H1 (cell line): ENCODE measurements at regions not wholly inside any gene's neighbourhood (a gene's known extent, or its start where the extent isn't known, plus 50 kb on each side); places are given as distances from the start of the nearest gene placed in this dataset.

Experiments used
- CTCF ChIA-PET: fragments of 300-600 bp; sonication (Branson Sonifier 250); formaldehyde crosslinking; loops from one replicate; lab custom pipeline; 2021; ENCODE audit not compliant: partially characterized antibody; lab: Charles Lee
- POLR2A ChIA-PET: fragments of 300-600 bp; sonication (Branson Sonifier 250); formaldehyde crosslinking; loops from one replicate; lab custom pipeline; 2021; ENCODE audit warnings: inconsistent platforms; ENCODE audit not compliant: partially characterized antibody; lab: Charles Lee
- DNase-seq, 2 experiments: peaks; one replicate each; pipeline versions ENCODE4 v3.0.0 to v3.0.0-alpha.2; 2010 to 2022; ENCODE audit warnings: low spot score in 2 of 2, low read depth in 1 of 2, mixed read lengths in 1 of 2
- FAIRE-seq: peaks from 2 replicates; lab custom pipeline; 2011; peaks lifted over from hg19 to GRCh38; lab: Jason Lieb, UNC
- H2AFZ ChIP-seq: 2 replicates; pipeline ENCODE4 v1.8.1; 2012; ENCODE audit warnings: low read length, inconsistent platforms
- H2AK5ac ChIP-seq: 2 replicates; pipeline ENCODE4 v1.6.1; 2013; ENCODE audit warnings: low read depth, low read length
- H2BK120ac ChIP-seq: replicated peaks from 2 replicates; pipeline ENCODE3; 2013; ENCODE audit warnings: low read depth, low read length, inconsistent platforms
- H2BK12ac ChIP-seq: 2 replicates; pipeline ENCODE4 v1.6.1; 2013; ENCODE audit warnings: low read depth, low read length
- H2BK15ac ChIP-seq: 2 replicates; pipeline ENCODE4 v1.6.1; 2013; ENCODE audit warnings: low read length
- H2BK20ac ChIP-seq: 2 replicates; pipeline ENCODE4 v1.6.1; 2013; ENCODE audit warnings: low read length
- H2BK5ac ChIP-seq: 2 replicates; pipeline ENCODE4 v1.6.1; 2013; ENCODE audit warnings: low read depth, low read length
- H3K14ac ChIP-seq: 2 replicates; pipeline ENCODE4 v1.6.1; 2013; ENCODE audit warnings: inconsistent platforms; ENCODE audit not compliant: insufficient read length
- H3K18ac ChIP-seq: 2 replicates; pipeline ENCODE4 v1.6.1; 2013; ENCODE audit warnings: low read length; ENCODE audit errors: extremely low read depth
- H3K23ac ChIP-seq: 2 replicates; pipeline ENCODE4 v1.6.1; 2013; ENCODE audit warnings: inconsistent platforms; ENCODE audit not compliant: insufficient read length
- H3K23me2 ChIP-seq: 2 replicates; pipeline ENCODE4 v1.6.1; 2013; ENCODE audit warnings: low read depth, low read length
- H3K27ac ChIP-seq: 2 replicates; pipeline ENCODE4 v1.6.1; 2011; ENCODE audit warnings: low read depth, low read length, inconsistent platforms
- H3K27me3 ChIP-seq, 4 experiments: replicated peaks in 1 of 4; 1 replicate in 1 of 4; 2 replicates in 3 of 4; pipeline versions ENCODE4 v1.6.1 to v1.8.1; 2011 to 2013; ENCODE audit warnings: low read length in 3 of 4, mild to moderate bottlenecking in 3 of 4, inconsistent platforms in 2 of 4, mixed read lengths in 2 of 4, moderate library complexity in 1 of 4; ENCODE audit not compliant: control insufficient read depth in 3 of 4, insufficient read depth in 3 of 4; ENCODE audit errors: extremely low read depth in 1 of 4
- H3K36me3 ChIP-seq, 4 experiments: 2 replicates each; pipeline versions ENCODE4 v1.6.1 to v1.8.1; 2011 to 2013; ENCODE audit warnings: mild to moderate bottlenecking in 4 of 4, low read length in 3 of 4, moderate library complexity in 2 of 4, control low read depth in 1 of 4, inconsistent platforms in 1 of 4; ENCODE audit not compliant: insufficient read depth in 4 of 4, control insufficient read depth in 2 of 4
- H3K4ac ChIP-seq: replicated peaks from 2 replicates; pipeline ENCODE3; 2013; ENCODE audit warnings: low read length, low read depth, mixed read lengths, inconsistent platforms; ENCODE audit not compliant: insufficient read length
- H3K4me1 ChIP-seq, 4 experiments: replicated peaks in 1 of 4; 1 replicate in 1 of 4; 2 replicates in 3 of 4; pipeline versions ENCODE4 v1.6.1 to v1.8.1; 2011 to 2013; ENCODE audit warnings: low read length in 3 of 4, inconsistent platforms in 2 of 4, mixed read lengths in 1 of 4; ENCODE audit not compliant: insufficient read depth in 4 of 4, control insufficient read depth in 3 of 4
- H3K4me2 ChIP-seq, 2 experiments: 2 replicates each; pipeline versions ENCODE4 v1.6.1 to v1.8.1; 2011 to 2013; ENCODE audit warnings: low read depth in 2 of 2, low read length in 2 of 2, control low read depth in 1 of 2, inconsistent platforms in 1 of 2, mild to moderate bottlenecking in 1 of 2; ENCODE audit not compliant: insufficient read depth in 1 of 2
- H3K4me3 ChIP-seq, 4 experiments: fragments of 200-600, 300-600 bp in 1 of 4; sonication (generic), shearing (Covaris generic), sonication (Bioruptor Twin) in 1 of 4; 2 replicates each; pipeline versions ENCODE4 v1.5.1 to v1.8.1; 2011 to 2016; ENCODE audit warnings: low read length in 4 of 4, low read depth in 3 of 4, control low read depth in 2 of 4, inconsistent platforms in 2 of 4, mild to moderate bottlenecking in 2 of 4, mixed read lengths in 1 of 4, moderate library complexity in 1 of 4; ENCODE audit not compliant: insufficient read depth in 2 of 4; ENCODE audit errors: extremely low read depth in 1 of 4
- H3K56ac ChIP-seq: replicated peaks from 2 replicates; pipeline ENCODE3; 2013; ENCODE audit warnings: low read depth, mild to moderate bottlenecking, mixed read lengths, low read length, inconsistent platforms; ENCODE audit not compliant: insufficient read length
- H3K79me1 ChIP-seq: 2 replicates; pipeline ENCODE4 v1.6.1; 2013; ENCODE audit warnings: low read depth, low read length, control low read depth
- H3K79me2 ChIP-seq, 2 experiments: 2 replicates each; pipeline versions ENCODE4 v1.6.1 to v1.8.1; 2012 to 2013; ENCODE audit warnings: low read length in 2 of 2, mild to moderate bottlenecking in 2 of 2, inconsistent platforms in 1 of 2; ENCODE audit not compliant: insufficient read depth in 2 of 2, control insufficient read depth in 1 of 2
- H3K9ac ChIP-seq, 4 experiments: replicated peaks in 1 of 4; 1 replicate in 1 of 4; 2 replicates in 3 of 4; pipeline versions ENCODE4 v1.6.1 to v1.8.1; 2011 to 2013; ENCODE audit warnings: low read depth in 3 of 4, low read length in 3 of 4, control low read depth in 2 of 4, mild to moderate bottlenecking in 2 of 4, moderate library complexity in 2 of 4, inconsistent platforms in 1 of 4; ENCODE audit errors: extremely low read depth in 1 of 4
- H3K9me3 ChIP-seq, 2 experiments: 2 replicates each; pipeline versions ENCODE4 v1.6.1 to v1.8.1; 2012 to 2013; ENCODE audit warnings: mild to moderate bottlenecking in 2 of 2, moderate library complexity in 2 of 2, control low read depth in 1 of 2, inconsistent platforms in 1 of 2, low read depth in 1 of 2, low read length in 1 of 2, mixed read lengths in 1 of 2; ENCODE audit not compliant: insufficient read depth in 2 of 2
- H4K20me1 ChIP-seq, 2 experiments: replicated peaks in 1 of 2; 2 replicates each; pipeline versions ENCODE3 to v1.8.1; 2011 to 2013; ENCODE audit warnings: inconsistent platforms in 2 of 2, low read length in 2 of 2, mild to moderate bottlenecking in 1 of 2; ENCODE audit not compliant: insufficient read depth in 2 of 2, control insufficient read depth in 1 of 2
- H4K5ac ChIP-seq: 2 replicates; pipeline ENCODE4 v1.6.1; 2013; ENCODE audit warnings: low read length, low read depth, mixed read lengths, inconsistent platforms; ENCODE audit not compliant: insufficient read length
- H4K8ac ChIP-seq: 2 replicates; pipeline ENCODE4 v1.8.0; 2013; ENCODE audit warnings: mild to moderate bottlenecking, moderate library complexity, low read length, inconsistent platforms; ENCODE audit not compliant: insufficient read depth; ENCODE audit errors: extremely low read depth
- H4K91ac ChIP-seq: replicated peaks from 2 replicates; pipeline ENCODE3; 2013; ENCODE audit warnings: low read length, mixed read lengths, inconsistent platforms; ENCODE audit not compliant: insufficient read length
- ATF3 ChIP-seq: IDR thresholded peaks from 2 replicates; pipeline ENCODE4 v1.6.1; 2011; ENCODE audit warnings: low read depth, mild to moderate bottlenecking, low read length; ENCODE audit not compliant: insufficient read depth
- BCL11A ChIP-seq, 2 experiments: IDR thresholded peaks; one replicate each; pipeline ENCODE4 v1.6.1; 2011; ENCODE audit warnings: low read depth in 2 of 2, low read length in 2 of 2, mild to moderate bottlenecking in 2 of 2
- CEBPB ChIP-seq: IDR thresholded peaks from 2 replicates; pipeline ENCODE4 v1.6.1; 2012; ENCODE audit warnings: low read depth, low read length
- FOSL1 ChIP-seq: IDR thresholded peaks from 2 replicates; pipeline ENCODE4 v1.6.1; 2011; ENCODE audit warnings: mild to moderate bottlenecking, low read depth, low read length, moderate library complexity; ENCODE audit not compliant: insufficient read depth
- GTF2F1 ChIP-seq: IDR thresholded peaks from 2 replicates; pipeline ENCODE4 v1.6.1; 2012; ENCODE audit warnings: low read depth, low read length, improper control_type of control experiment, borderline replicate concordance
- HDAC6 ChIP-seq: IDR thresholded peaks from one replicate; pipeline ENCODE4 v1.7.1; 2012; ENCODE audit warnings: low read depth, mild to moderate bottlenecking, inconsistent platforms, low read length, moderate library complexity
- KDM4A ChIP-seq: IDR thresholded peaks from one replicate; pipeline ENCODE4 v1.7.1; 2012; ENCODE audit warnings: low read depth, mild to moderate bottlenecking, moderate library complexity, low read length, inconsistent platforms; ENCODE audit not compliant: severe bottlenecking
- NANOG ChIP-seq: IDR thresholded peaks from 2 replicates; pipeline ENCODE4 v1.6.1; 2011; ENCODE audit warnings: low read length, low read depth, mild to moderate bottlenecking, inconsistent platforms; ENCODE audit not compliant: insufficient read depth, poor library complexity, severe bottlenecking
- POU5F1 ChIP-seq: IDR thresholded peaks from 2 replicates; pipeline ENCODE4 v1.6.1; 2011; ENCODE audit warnings: low read depth, mild to moderate bottlenecking, low read length, moderate library complexity
- RBBP5 ChIP-seq: IDR thresholded peaks from 2 replicates; pipeline ENCODE4 v1.7.1; 2012; ENCODE audit warnings: low read depth, mild to moderate bottlenecking, inconsistent platforms, low read length, moderate library complexity, borderline replicate concordance
- SUZ12 ChIP-seq: fragments of 200-600 bp; sonication (generic); IDR thresholded peaks from 2 replicates; pipeline ENCODE4 v1.6.1; 2012; ENCODE audit warnings: mild to moderate bottlenecking, inconsistent platforms, low read length, moderate library complexity, mixed read lengths
- TAF1 ChIP-seq: IDR thresholded peaks from 2 replicates; pipeline ENCODE4 v1.6.1; 2011; ENCODE audit warnings: mild to moderate bottlenecking, low read depth, low read length
- TCF12 ChIP-seq: IDR thresholded peaks from 2 replicates; pipeline ENCODE4 v1.6.1; 2011; ENCODE audit warnings: low read depth, mild to moderate bottlenecking, low read length
- WGBS, 2 experiments: shearing (Covaris generic) in 1 of 2; methylation state at CpG; one replicate each; pipeline versions ENCODE4 v1.1.6 to v1.1.7; 2013 to 2015; ENCODE audit warnings: low lambda C conversion rate in 2 of 2, mixed read lengths in 2 of 2, inconsistent platforms in 1 of 2, low coverage in 1 of 2, missing lambda C conversion rate in 1 of 2; ENCODE audit not compliant: insufficient replicate concordance in 2 of 2, insufficient coverage in 1 of 2, insufficient read length in 1 of 2; ENCODE audit errors: extremely low coverage in 1 of 2, missing lambda C conversion rate in 1 of 2; 5-methylcytosine and 5-hydroxymethylcytosine counted together

GRCh38 chr9:88278036-88278435, 110.2 kb upstream of the SPIN1 start:
- 0 out of 7 replicates have a peak, but pooled peaks cover 0 to 2% (median 0%) of the 10 kb centered on the region in 4 experiments for H3K27me3 ChIP-seq
- H4K91ac ChIP-seq = no peak overlapping the region
- no peak overlapping the region for H3K9ac ChIP-seq
- FAIRE-seq (no peak), DNase-seq (no peak)
- no peak overlapping the region for H3K14ac ChIP-seq
- H3K4me3 ChIP-seq = no peak overlapping the region
- no peaks in the 10 kb centered on the region for H3K79me2 ChIP-seq
- H3K4me2 ChIP-seq = no peak overlapping the region
- H3K79me1 ChIP-seq = no peaks in the 10 kb centered on the region
- H3K23me2 ChIP-seq = no peaks in the 10 kb centered on the region
- no peak overlapping the region for H3K4ac ChIP-seq
- ChIA-PET CTCF (interaction anchor here (2.3 kb wide), 1 partner anchor 9 kb away, joined by 7 read pairs; no protein-coding TSS in a partner anchor), POLR2A (no interaction called here)
- H2BK20ac ChIP-seq = no peak overlapping the region
- H3K4me1 ChIP-seq = peaks cover 3 to 13% (median 5%) of the 10 kb centered on the region in 4 experiments
- WGBS, 2 experiments = 73% methylated on average over 12 of the region's 12 CpGs; no CpG with 5 or more reads in 1 of the 2 experiments
- no peak overlapping the region for H2BK5ac ChIP-seq
- no peaks in the 10 kb centered on the region for H4K20me1 ChIP-seq
- no peaks in the 10 kb centered on the region; a peak in 1 of 4 replicates for H3K9me3 ChIP-seq
- H2BK12ac ChIP-seq = no peak overlapping the region
- peak overlapping the region; percentile 51 for H2BK15ac ChIP-seq
- H2AFZ ChIP-seq = no peak overlapping the region
- H4K5ac ChIP-seq = no peak overlapping the region
- H2AK5ac ChIP-seq = no peak overlapping the region
- H3K56ac ChIP-seq = no peak overlapping the region
- TF ChIP-seq POU5F1 (no peak), ATF3 (no peak), KDM4A (no peak), CEBPB (no peak), HDAC6 (no peak), RBBP5 (no peak), TAF1 (no peak), SUZ12 (no peak), FOSL1 (no peak), TCF12 (no peak), GTF2F1 (no peak), NANOG (no peak), BCL11A (IDR thresholded peaks at IDR 0.05; ENCODE audit: low read depth in 2 of 2, low read length in 2 of 2) (no peak)
- H3K27ac ChIP-seq = no peak overlapping the region
- no peak overlapping the region for H4K8ac ChIP-seq
- no peaks in the 10 kb centered on the region for H3K36me3 ChIP-seq
- no peak overlapping the region for H2BK120ac ChIP-seq
- no peak overlapping the region for H3K23ac ChIP-seq
- peak overlapping the region; percentile 9; the same call in 1 of the 2 replicates for H3K18ac ChIP-seq
